OCI-M2 (cell line): ENCODE measurements at regions not wholly inside any gene's neighbourhood (a gene's known extent, or its start where the extent isn't known, plus 50 kb on each side); places are given as distances from the start of the nearest gene placed in this dataset.
"Not testable (repeated sequence)": the region's sequence is repeated elsewhere in the genome, so short reads cannot be mapped to it uniquely, and the experiment has no call there.

ENCODE experiments used
- DNase-seq: peaks from one replicate; lab custom pipeline; 2025; ENCODE audit not compliant: unreplicated experiment; lab: John Stamatoyannopoulos, UW

GRCh38 chr12:14032191-14032590, 50.8 kb upstream of the GRIN2B start:
- not testable (repeated sequence) for DNase-seq

- DNase-seq = no peak
Observed at GRCh38 chr12:14043776-14044175, 62.4 kb upstream of the GRIN2B start.

GRCh38 chr12:14048941-14049545, 67.6 kb upstream of the GRIN2B start:
- DNase-seq = no peak

GRCh38 chr12:14057895-14058294, 76.5 kb upstream of the GRIN2B start:
- DNase-seq = no peak

GRCh38 chr12:14058717-14059116, 77.3 kb upstream of the GRIN2B start:
- DNase-seq = no peak

GRCh38 chr12:14059548-14059947, 78.1 kb upstream of the GRIN2B start:
- DNase-seq = no peak

- no peak for DNase-seq
Observed at GRCh38 chr12:14065616-14066015, 84.2 kb upstream of the GRIN2B start.

GRCh38 chr12:14066021-14066420, 84.6 kb upstream of the GRIN2B start:
- DNase-seq = no peak

- DNase-seq = no peak
Observed at GRCh38 chr12:14068961-14069360, 87.6 kb upstream of the GRIN2B start.

GRCh38 chr12:14071833-14072232, 90.4 kb upstream of the GRIN2B start:
- DNase-seq = no peak

- no peak for DNase-seq
Observed at GRCh38 chr12:14072987-14073386, 91.6 kb upstream of the GRIN2B start.

GRCh38 chr12:14075797-14076393, 94.5 kb upstream of the GRIN2B start:
- DNase-seq = no peak

GRCh38 chr12:14076538-14076937, 95.1 kb upstream of the GRIN2B start:
- no peak for DNase-seq

GRCh38 chr12:14086838-14087237, 105.4 kb upstream of the GRIN2B start:
- no peak for DNase-seq

- no peak for DNase-seq
Observed at GRCh38 chr12:14099994-14100393, 118.6 kb upstream of the GRIN2B start.

- not testable (repeated sequence) for DNase-seq
Observed at GRCh38 chr12:14101556-14101955, 120.2 kb upstream of the GRIN2B start.

- DNase-seq = no peak
Observed at GRCh38 chr12:14111230-14111865, 129.9 kb upstream of the GRIN2B start.

GRCh38 chr12:14113031-14113430, 131.6 kb upstream of the GRIN2B start:
- no peak for DNase-seq

- DNase-seq = no peak
Observed at GRCh38 chr12:14126692-14127091, 145.3 kb upstream of the GRIN2B start.

GRCh38 chr12:14129611-14130195, 148.3 kb upstream of the GRIN2B start:
- DNase-seq = no peak

GRCh38 chr12:14135996-14136395, 154.6 kb upstream of the GRIN2B start:
- DNase-seq = no peak

- no peak for DNase-seq
Observed at GRCh38 chr12:14138495-14138894, 157.1 kb upstream of the GRIN2B start.
